Uterus (tissue), 2 donors: ENCODE measurements at regions not wholly inside any gene's neighbourhood (a gene's known extent, or its start where the extent isn't known, plus 50 kb on each side); places are given as distances from the start of the nearest gene placed in this dataset.

Experiments used
- CTCF ChIP-seq, 4 experiments: fragments of 200-600 bp in 2 of 4; fragments of 450-650 bp in 2 of 4; sonication (generic) in 2 of 4; IDR thresholded peaks; one replicate each; pipeline ENCODE4 v1.5.1; 2016 to 2019; ENCODE audit warnings: antibody characterized with exemption in 4 of 4, mild to moderate bottlenecking in 2 of 4, moderate library complexity in 1 of 4
- POLR2A ChIP-seq, 2 donors: fragments of 450-650 bp; IDR thresholded peaks; one replicate each; pipeline ENCODE4 v1.6.1; 2016; ENCODE audit warnings: antibody characterized with exemption in 2 of 2, mild to moderate bottlenecking in 1 of 2, moderate library complexity in 1 of 2

- no peak for TF ChIP-seq CTCF (IDR thresholded peaks at IDR 0.05)
- TF ChIP-seq POLR2A (IDR thresholded peaks at IDR 0.05), result no peak
These were observed 136.7 kb downstream of the MMUT start for GRCh38 chr6:49326347-49326746.
